CD4-positive, alpha-beta memory T cell (primary cell): ENCODE measurements at regions not wholly inside any gene's neighbourhood (a gene's known extent, or its start where the extent isn't known, plus 50 kb on each side); places are given as distances from the start of the nearest gene placed in this dataset.

ENCODE experiments used
- CTCF ChIA-PET: fragments of 350-600 bp; sonication (Branson Sonifier 250); formaldehyde crosslinking; loops from one replicate; lab custom pipeline; 2021; ENCODE audit warnings: inconsistent platforms; ENCODE audit not compliant: partially characterized antibody; lab: Charles Lee
- POLR2A ChIA-PET: fragments of 350-600 bp; sonication (Branson Sonifier 250); formaldehyde crosslinking; loops from one replicate; lab custom pipeline; 2021; ENCODE audit not compliant: partially characterized antibody; lab: Charles Lee
- DNase-seq, 5 donors: peaks; one replicate each; pipeline versions ENCODE4 v3.0.0 to v3.0.0-alpha.2; 2020 to 2022; ENCODE audit warnings: mixed read lengths in 1 of 5
- H3K27ac ChIP-seq: one replicate; pipeline ENCODE4 v1.7.0; 2013; ENCODE audit warnings: low read depth, low read length
- H3K27me3 ChIP-seq: 2 replicates; pipeline ENCODE4 v1.7.0; 2013; ENCODE audit warnings: mild to moderate bottlenecking, low read length, moderate library complexity; ENCODE audit not compliant: insufficient read depth
- H3K36me3 ChIP-seq: 2 replicates; pipeline ENCODE4 v1.7.0; 2013; ENCODE audit warnings: mild to moderate bottlenecking, low read length, moderate library complexity; ENCODE audit not compliant: insufficient read depth
- H3K4me1 ChIP-seq: 2 replicates; pipeline ENCODE4 v1.7.0; 2013; ENCODE audit warnings: mild to moderate bottlenecking, low read length, moderate library complexity; ENCODE audit not compliant: insufficient read depth
- H3K4me3 ChIP-seq, 2 donors: one replicate each; pipeline ENCODE4 v1.7.0; 2013; ENCODE audit warnings: low read length in 2 of 2, mild to moderate bottlenecking in 1 of 2
- H3K9me3 ChIP-seq, 2 donors: one replicate each; pipeline ENCODE4 v1.7.0; 2013; ENCODE audit warnings: low read length in 2 of 2, control low read depth in 1 of 2; ENCODE audit not compliant: control insufficient read depth in 1 of 2
- H3K27ac Mint-ChIP-seq, 7 donors: one replicate each; pipeline ENCODE4 v1.8.0; 2020 to 2021; ENCODE audit warnings: mixed read lengths in 7 of 7, mild to moderate bottlenecking in 6 of 7, inconsistent platforms in 3 of 7, moderate library complexity in 3 of 7
- H3K27me3 Mint-ChIP-seq, 2 donors: one replicate each; pipeline ENCODE4 v1.8.0; 2020 to 2021; ENCODE audit warnings: mixed read lengths in 2 of 2
- H3K36me3 Mint-ChIP-seq, 2 donors: one replicate each; pipeline ENCODE4 v1.8.0; 2020 to 2021; ENCODE audit warnings: mixed read lengths in 2 of 2, inconsistent platforms in 1 of 2, mild to moderate bottlenecking in 1 of 2
- H3K4me1 Mint-ChIP-seq, 4 donors: one replicate each; pipeline ENCODE4 v1.8.0; 2020 to 2021; ENCODE audit warnings: mixed read lengths in 4 of 4, mild to moderate bottlenecking in 1 of 4
- H3K4me3 Mint-ChIP-seq, 8 donors: one replicate each; pipeline ENCODE4 v1.8.0; 2020 to 2021; ENCODE audit warnings: mixed read lengths in 8 of 8, mild to moderate bottlenecking in 7 of 8, moderate library complexity in 6 of 8, inconsistent platforms in 3 of 8
- H3K9me3 Mint-ChIP-seq, 8 donors: one replicate each; pipeline ENCODE4 v1.8.0; 2020 to 2021; ENCODE audit warnings: mixed read lengths in 8 of 8, mild to moderate bottlenecking in 5 of 8, inconsistent platforms in 3 of 8, moderate library complexity in 1 of 8
- intact Hi-C: fragments of 100-400 bp; cut with micrococcal nuclease; formaldehyde crosslinking; loops from one replicate; pipeline ENCODE4 v1.15.1; 2023

GRCh38 chr21:19683492-19683891 lies 1279.9 kb upstream of the TMPRSS15 start:
- Mint-ChIP-seq H3K9me3 (peaks cover 5 to 30% (median 16%) of the 10 kb centered on the region in 8 donors), H3K4me1 (no peaks in the 10 kb centered on the region), H3K27me3 (no peaks in the 10 kb centered on the region), H3K36me3 (no peaks in the 10 kb centered on the region), H3K27ac (no peak overlapping the region), H3K4me3 (no peak overlapping the region)
- no peaks in the 10 kb centered on the region for H3K36me3 ChIP-seq
- no peak for DNase-seq
- POLR2A ChIA-PET, result no interaction called here
- CTCF ChIA-PET, result no interaction called here
- H3K4me3 ChIP-seq, result no peak overlapping the region
- H3K4me1 ChIP-seq, result no peaks in the 10 kb centered on the region
- no peaks in the 10 kb centered on the region for H3K9me3 ChIP-seq
- no peak overlapping the region for H3K27ac ChIP-seq
- H3K27me3 ChIP-seq, result no peaks in the 10 kb centered on the region
- intact Hi-C loops, result no loop called here

DNA sequence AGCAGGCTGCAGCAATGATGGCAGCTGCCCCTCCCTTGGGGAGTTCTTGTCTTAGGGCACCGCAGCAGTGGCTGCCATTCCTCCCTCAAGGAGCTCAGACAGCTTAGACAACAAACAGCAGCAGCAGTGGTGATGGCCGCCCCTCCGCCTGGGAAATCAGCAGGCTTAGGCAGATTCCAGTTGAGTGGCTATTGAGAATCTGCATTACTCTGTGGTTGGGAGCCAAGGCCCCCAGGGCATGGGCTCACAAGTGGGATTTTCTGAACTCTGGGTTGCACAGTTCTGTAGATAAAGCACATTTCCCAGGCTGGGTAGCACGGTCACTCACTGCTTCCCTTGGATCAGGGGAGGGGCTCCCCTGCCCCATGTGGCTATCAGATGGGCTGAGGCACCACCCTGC lies 1280.7 kb upstream of the TMPRSS15 start:
- no peak for DNase-seq
- Histone ChIP-seq H3K27me3 (no peaks in the 10 kb centered on the region), H3K9me3 (no peaks in the 10 kb centered on the region), H3K4me3 (no peak overlapping the region), H3K36me3 (no peaks in the 10 kb centered on the region), H3K4me1 (no peaks in the 10 kb centered on the region), H3K27ac (no peak overlapping the region)
- Mint-ChIP-seq H3K9me3 (peaks cover 4 to 26% (median 12%) of the 10 kb centered on the region in 8 donors), H3K4me3 (no peak overlapping the region), H3K4me1 (no peaks in the 10 kb centered on the region), H3K27ac (no peak overlapping the region), H3K27me3 (no peaks in the 10 kb centered on the region), H3K36me3 (no peaks in the 10 kb centered on the region)
- ChIA-PET CTCF (no interaction called here), POLR2A (no interaction called here)
- intact Hi-C loops, result no loop called here

DNA sequence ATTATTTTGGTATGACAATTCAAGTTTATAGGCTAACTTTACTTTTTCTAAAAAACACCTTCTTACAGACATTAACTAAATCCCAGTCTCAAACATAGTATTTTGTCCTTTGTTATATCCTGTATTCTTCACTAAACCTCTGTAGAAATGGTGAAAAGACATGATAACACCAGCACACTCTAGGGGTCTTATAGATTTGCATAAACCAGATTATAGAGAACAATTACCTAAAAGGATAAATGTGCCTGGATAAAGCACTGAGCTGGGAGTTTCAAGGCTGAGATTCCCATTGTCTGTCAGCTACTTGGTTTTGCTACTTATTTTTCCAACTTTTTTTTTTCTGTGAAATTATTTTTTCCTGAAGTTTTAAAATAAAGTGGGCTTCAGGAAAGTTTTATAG lies 1288.6 kb upstream of the TMPRSS15 start:
- Mint-ChIP-seq H3K4me1 (no peaks in the 10 kb centered on the region), H3K27me3 (no peaks in the 10 kb centered on the region), H3K36me3 (no peaks in the 10 kb centered on the region), H3K27ac (no peak overlapping the region), H3K9me3 (peaks cover 0 to 8% (median 4%) of the 10 kb centered on the region in 8 donors), H3K4me3 (no peak overlapping the region)
- POLR2A ChIA-PET, result no interaction called here
- H3K27me3 ChIP-seq, result no peaks in the 10 kb centered on the region
- H3K36me3 ChIP-seq, result no peaks in the 10 kb centered on the region
- H3K27ac ChIP-seq, result no peak overlapping the region
- no peaks in the 10 kb centered on the region for H3K9me3 ChIP-seq
- intact Hi-C loops, result no loop called here
- CTCF ChIA-PET, result no interaction called here
- H3K4me3 ChIP-seq, result no peak overlapping the region
- DNase-seq, result no peak
- no peaks in the 10 kb centered on the region for H3K4me1 ChIP-seq

DNA sequence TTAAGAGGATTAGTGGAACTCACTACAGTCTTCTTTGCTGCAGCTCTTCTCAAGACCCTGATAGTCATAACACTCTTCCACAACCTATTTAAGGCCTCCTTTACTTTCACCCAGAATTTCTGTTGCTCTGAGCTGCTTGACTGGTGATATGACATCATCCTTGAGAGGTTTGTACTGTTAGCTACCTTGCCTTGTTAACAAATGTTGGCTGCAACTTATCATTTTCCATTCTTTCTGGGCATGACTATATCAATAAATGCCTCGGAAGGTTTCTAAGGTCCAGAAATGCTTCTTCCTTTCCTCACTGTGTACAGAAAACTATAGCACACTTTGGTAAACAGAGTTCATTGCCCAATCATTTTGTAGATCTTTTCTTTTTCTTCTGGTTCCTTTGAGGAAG lies 1292.2 kb upstream of the TMPRSS15 start:
- no peak for DNase-seq
- H3K36me3 Mint-ChIP-seq, result no peaks in the 10 kb centered on the region
- no peaks in the 10 kb centered on the region for H3K4me1 Mint-ChIP-seq
- ChIA-PET POLR2A (no interaction called here), CTCF (no interaction called here)
- intact Hi-C loops, result no loop called here
- Histone ChIP-seq H3K27me3 (no peaks in the 10 kb centered on the region), H3K36me3 (no peaks in the 10 kb centered on the region), H3K4me3 (no peak overlapping the region), H3K9me3 (no peaks in the 10 kb centered on the region), H3K4me1 (no peaks in the 10 kb centered on the region), H3K27ac (no peak overlapping the region)
- H3K27ac Mint-ChIP-seq, result no peak overlapping the region
- no peak overlapping the region for H3K4me3 Mint-ChIP-seq
- H3K9me3 Mint-ChIP-seq, result peaks cover 0 to 14% (median 6%) of the 10 kb centered on the region in 8 donors
- no peaks in the 10 kb centered on the region for H3K27me3 Mint-ChIP-seq

DNA sequence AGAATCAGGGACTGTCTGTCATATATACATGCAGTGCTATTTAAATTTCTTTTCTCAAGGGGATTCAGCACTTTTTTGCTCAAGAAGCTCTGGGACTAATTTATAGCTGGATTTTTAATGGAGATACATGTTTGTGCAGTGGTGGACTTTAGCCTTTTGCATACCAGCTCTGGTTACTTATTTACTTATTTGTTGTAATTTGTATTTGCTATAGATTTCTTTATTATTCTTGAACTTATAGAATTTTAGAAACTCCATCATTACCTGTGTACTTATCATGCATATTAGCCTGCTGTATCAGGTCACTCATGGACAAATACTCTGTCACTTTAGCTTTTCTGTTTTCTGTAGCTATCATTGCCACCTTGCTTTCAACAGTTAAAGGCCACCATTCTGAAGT lies 1296.9 kb upstream of the TMPRSS15 start:
- Histone ChIP-seq H3K27me3 (no peaks in the 10 kb centered on the region), H3K36me3 (no peaks in the 10 kb centered on the region), H3K4me3 (no peak overlapping the region), H3K27ac (no peak overlapping the region), H3K9me3 (no peaks in the 10 kb centered on the region), H3K4me1 (no peaks in the 10 kb centered on the region)
- no peak for DNase-seq
- Mint-ChIP-seq H3K27me3 (no peaks in the 10 kb centered on the region), H3K36me3 (no peaks in the 10 kb centered on the region), H3K27ac (no peak overlapping the region), H3K4me3 (no peak overlapping the region), H3K9me3 (peaks cover 4 to 22% (median 11%) of the 10 kb centered on the region in 8 donors), H3K4me1 (no peaks in the 10 kb centered on the region)
- CTCF ChIA-PET, result no interaction called here
- POLR2A ChIA-PET, result interaction anchor here (0.6 kb wide), 1 partner anchor 86 kb away, joined by 3 read pairs; no protein-coding TSS in a partner anchor
- intact Hi-C loops, result no loop called here

- Histone ChIP-seq H3K4me3 (no peak overlapping the region), H3K27ac (no peak overlapping the region), H3K36me3 (no peaks in the 10 kb centered on the region), H3K4me1 (no peaks in the 10 kb centered on the region), H3K9me3 (no peaks in the 10 kb centered on the region), H3K27me3 (no peaks in the 10 kb centered on the region)
- H3K36me3 Mint-ChIP-seq, result no peaks in the 10 kb centered on the region
- POLR2A ChIA-PET, result interaction anchor here (0.7 kb wide), 1 partner anchor 70 kb away, joined by 3 read pairs; no protein-coding TSS in a partner anchor
- no peaks in the 10 kb centered on the region for H3K27me3 Mint-ChIP-seq
- CTCF ChIA-PET, result no interaction called here
- H3K4me1 Mint-ChIP-seq, result no peaks in the 10 kb centered on the region
- intact Hi-C loops, result no loop called here
- DNase-seq, result no peak
- H3K27ac Mint-ChIP-seq, result no peak overlapping the region
- peaks cover 6 to 29% (median 17%) of the 10 kb centered on the region in 8 donors for H3K9me3 Mint-ChIP-seq
- H3K4me3 Mint-ChIP-seq, result no peak overlapping the region
Observed at GRCh38 chr21:19702726-19703125, 1295.5 kb upstream of the NCAM2 start.

GRCh38 chr21:19704832-19705231 lies 1293.4 kb upstream of the NCAM2 start:
- Histone ChIP-seq H3K4me3 (no peak overlapping the region), H3K9me3 (no peaks in the 10 kb centered on the region), H3K27ac (no peak overlapping the region), H3K27me3 (no peaks in the 10 kb centered on the region), H3K4me1 (no peaks in the 10 kb centered on the region), H3K36me3 (no peaks in the 10 kb centered on the region)
- H3K36me3 Mint-ChIP-seq, result no peaks in the 10 kb centered on the region
- no peak for DNase-seq
- CTCF ChIA-PET, result no interaction called here
- H3K27me3 Mint-ChIP-seq, result no peaks in the 10 kb centered on the region
- intact Hi-C loops, result no loop called here
- peaks cover 6 to 35% (median 19%) of the 10 kb centered on the region in 8 donors for H3K9me3 Mint-ChIP-seq
- H3K4me3 Mint-ChIP-seq, result no peak overlapping the region
- H3K4me1 Mint-ChIP-seq, result no peaks in the 10 kb centered on the region
- H3K27ac Mint-ChIP-seq, result no peak overlapping the region
- POLR2A ChIA-PET, result no interaction called here

- Mint-ChIP-seq H3K4me1 (no peaks in the 10 kb centered on the region), H3K27ac (no peak overlapping the region), H3K9me3 (peaks cover 0 to 30% (median 9%) of the 10 kb centered on the region in 8 donors), H3K4me3 (no peak overlapping the region), H3K27me3 (no peaks in the 10 kb centered on the region), H3K36me3 (no peaks in the 10 kb centered on the region)
- Histone ChIP-seq H3K4me1 (no peaks in the 10 kb centered on the region), H3K9me3 (no peaks in the 10 kb centered on the region), H3K4me3 (no peak overlapping the region), H3K36me3 (no peaks in the 10 kb centered on the region), H3K27ac (no peak overlapping the region), H3K27me3 (no peaks in the 10 kb centered on the region)
- POLR2A ChIA-PET, result no interaction called here
- CTCF ChIA-PET, result no interaction called here
- no peak for DNase-seq
- intact Hi-C loops, result no loop called here
Observed at GRCh38 chr21:19712441-19712840, 1285.8 kb upstream of the NCAM2 start.
